ENCODE measurements at regions not wholly inside any gene's neighbourhood (a gene's known extent, or its start where the extent isn't known, plus 50 kb on each side); places are given as distances from the start of the nearest gene placed in this dataset.

GRCh38 chr6:153778216-153778615 is 260.8 kb upstream of the OPRM1 start:
- no peak for TF ChIP-seq CTCF (IDR thresholded peaks at IDR 0.05)
- no peak for TF ChIP-seq EZH2phosphoT487 (IDR thresholded peaks at IDR 0.05)
- TF ChIP-seq EZH2 (IDR thresholded peaks at IDR 0.05): no peak

Data from neural progenitor cell (in vitro differentiated cells).